Endodermal cell (in vitro differentiated cells): ENCODE measurements at regions not wholly inside any gene's neighbourhood (a gene's known extent, or its start where the extent isn't known, plus 50 kb on each side); places are given as distances from the start of the nearest gene placed in this dataset.

ENCODE experiments used
- DNase-seq: peaks from one replicate; pipeline ENCODE4 v3.0.0-alpha.2; 2017
- H3K27ac ChIP-seq: 2 replicates; pipeline ENCODE4 v1.5.1; 2013; ENCODE audit warnings: mild to moderate bottlenecking, low read depth, low read length, moderate library complexity
- H3K27me3 ChIP-seq: 2 replicates; pipeline ENCODE4 v1.6.1; 2013; ENCODE audit warnings: mild to moderate bottlenecking, low read length, moderate library complexity; ENCODE audit not compliant: insufficient read depth, control insufficient read depth, poor library complexity, severe bottlenecking
- H3K36me3 ChIP-seq: 2 replicates; pipeline ENCODE4 v1.7.0; 2013; ENCODE audit warnings: mild to moderate bottlenecking, low read length, moderate library complexity; ENCODE audit not compliant: control insufficient read depth, insufficient read depth
- H3K4me1 ChIP-seq: one replicate; pipeline ENCODE4 v1.7.0; 2013; ENCODE audit warnings: low read length; ENCODE audit not compliant: control insufficient read depth, insufficient read depth
- H3K4me3 ChIP-seq: 2 replicates; pipeline ENCODE4 v1.5.1; 2013; ENCODE audit warnings: mild to moderate bottlenecking, low read length, moderate library complexity
- H3K9ac ChIP-seq: 2 replicates; pipeline ENCODE4 v1.6.1; 2013; ENCODE audit warnings: mild to moderate bottlenecking, low read length, moderate library complexity; ENCODE audit not compliant: poor library complexity, severe bottlenecking; ENCODE audit errors: extremely low read depth
- H3K9me3 ChIP-seq: 2 replicates; pipeline ENCODE4 v1.6.1; 2013; ENCODE audit warnings: mild to moderate bottlenecking, low read length, moderate library complexity; ENCODE audit not compliant: control insufficient read depth
- H3K27ac Mint-ChIP-seq: 2 replicates; pipeline ENCODE4 v1.8.0; 2020; ENCODE audit warnings: mixed read lengths
- H3K27me3 Mint-ChIP-seq: 2 replicates; pipeline ENCODE4 v1.8.0; 2021; ENCODE audit warnings: mild to moderate bottlenecking, mixed read lengths; ENCODE audit not compliant: insufficient read depth
- H3K36me3 Mint-ChIP-seq: 2 replicates; pipeline ENCODE4 v1.8.0; 2020; ENCODE audit warnings: low read depth, mixed read lengths
- H3K4me1 Mint-ChIP-seq: 2 replicates; pipeline ENCODE4 v1.8.0; 2020; ENCODE audit warnings: mixed read lengths
- H3K4me3 Mint-ChIP-seq: 2 replicates; pipeline ENCODE4 v1.8.0; 2020; ENCODE audit warnings: mild to moderate bottlenecking, moderate library complexity, mixed read lengths
- H3K9me3 Mint-ChIP-seq: 2 replicates; pipeline ENCODE4 v1.8.0; 2020; ENCODE audit warnings: mild to moderate bottlenecking, mixed read lengths
- WGBS, 2 experiments: methylation state at CpG; one replicate each; pipeline versions ENCODE4 v1.1.5 to v1.1.7; 2013; ENCODE audit warnings: missing lambda C conversion rate in 2 of 2, mixed read lengths in 1 of 2; ENCODE audit not compliant: insufficient coverage in 1 of 2, insufficient read length in 1 of 2; 5-methylcytosine and 5-hydroxymethylcytosine counted together
- TF ChIP-seq, protein P1 (sequence below): fragments of 200-600 bp; sonication (generic); conservative IDR thresholded peaks from 2 replicates; pipeline ENCODE4 v1.5.0; 2021; ENCODE audit warnings: antibody characterized with exemption, mild to moderate bottlenecking

DNA sequence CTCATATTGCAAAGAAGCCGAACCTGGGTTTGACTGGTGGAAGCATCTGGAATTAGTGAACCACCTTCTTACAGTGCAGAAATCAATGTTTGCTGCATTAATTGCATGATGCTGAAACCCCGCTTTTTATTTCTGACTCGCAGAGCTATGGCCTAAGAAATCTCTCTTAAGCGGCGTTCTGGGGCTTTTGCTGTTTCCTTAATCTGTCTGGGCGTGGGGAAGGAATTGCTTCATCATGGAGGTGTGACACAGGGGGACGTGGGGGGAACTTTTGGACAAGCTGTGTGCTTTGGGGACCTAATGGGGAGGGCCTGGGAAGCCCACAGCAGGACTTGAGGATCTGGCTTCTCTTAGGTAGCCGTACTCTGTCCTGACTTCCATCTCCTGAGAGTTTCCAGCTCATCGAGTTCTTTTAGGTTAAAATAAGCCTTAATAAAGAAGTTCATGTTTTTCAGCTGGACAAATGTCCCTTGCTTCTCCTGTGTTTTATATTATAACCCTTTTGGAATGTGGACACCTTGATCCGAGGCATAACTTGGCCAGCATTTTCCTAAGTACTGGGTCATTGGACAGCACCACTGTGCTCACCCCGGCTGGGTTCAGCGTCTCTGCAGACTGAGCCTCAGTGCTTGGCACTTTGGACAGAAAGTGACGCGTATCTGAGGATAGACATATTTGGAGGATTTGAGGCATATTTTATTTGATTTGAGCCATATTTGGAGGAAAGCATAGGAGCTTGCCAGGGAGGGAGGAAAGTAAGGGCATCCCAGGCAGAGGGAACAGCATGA, 192.1 kb upstream of the MYL2 start:
- Histone ChIP-seq H3K4me3 (no peak overlapping the region), H3K9me3 (peaks cover 11% of the 10 kb centered on the region), H3K4me1 (no peaks in the 10 kb centered on the region), H3K27ac (no peak overlapping the region), H3K27me3 (no peaks in the 10 kb centered on the region), H3K9ac (no peak overlapping the region), H3K36me3 (no peaks in the 10 kb centered on the region)
- H3K36me3 Mint-ChIP-seq, result peaks cover 10% of the 10 kb centered on the region
- H3K9me3 Mint-ChIP-seq, result peaks cover 4% of the 10 kb centered on the region
- no peak for DNase-seq
- TF ChIP-seq, protein P1, sequence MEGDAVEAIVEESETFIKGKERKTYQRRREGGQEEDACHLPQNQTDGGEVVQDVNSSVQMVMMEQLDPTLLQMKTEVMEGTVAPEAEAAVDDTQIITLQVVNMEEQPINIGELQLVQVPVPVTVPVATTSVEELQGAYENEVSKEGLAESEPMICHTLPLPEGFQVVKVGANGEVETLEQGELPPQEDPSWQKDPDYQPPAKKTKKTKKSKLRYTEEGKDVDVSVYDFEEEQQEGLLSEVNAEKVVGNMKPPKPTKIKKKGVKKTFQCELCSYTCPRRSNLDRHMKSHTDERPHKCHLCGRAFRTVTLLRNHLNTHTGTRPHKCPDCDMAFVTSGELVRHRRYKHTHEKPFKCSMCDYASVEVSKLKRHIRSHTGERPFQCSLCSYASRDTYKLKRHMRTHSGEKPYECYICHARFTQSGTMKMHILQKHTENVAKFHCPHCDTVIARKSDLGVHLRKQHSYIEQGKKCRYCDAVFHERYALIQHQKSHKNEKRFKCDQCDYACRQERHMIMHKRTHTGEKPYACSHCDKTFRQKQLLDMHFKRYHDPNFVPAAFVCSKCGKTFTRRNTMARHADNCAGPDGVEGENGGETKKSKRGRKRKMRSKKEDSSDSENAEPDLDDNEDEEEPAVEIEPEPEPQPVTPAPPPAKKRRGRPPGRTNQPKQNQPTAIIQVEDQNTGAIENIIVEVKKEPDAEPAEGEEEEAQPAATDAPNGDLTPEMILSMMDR, result no peak
- no peaks in the 10 kb centered on the region for H3K4me1 Mint-ChIP-seq
- no peak overlapping the region for H3K4me3 Mint-ChIP-seq
- no peak overlapping the region for H3K27ac Mint-ChIP-seq
- WGBS, 2 experiments, result 93 to 95% methylated on average over 13 to 14 of the region's 14 CpGs
- no peaks in the 10 kb centered on the region for H3K27me3 Mint-ChIP-seq

GRCh38 chr12:111111681-111112080, 191.3 kb upstream of the MYL2 start:
- Histone ChIP-seq H3K9me3 (peaks cover 3% of the 10 kb centered on the region), H3K36me3 (no peaks in the 10 kb centered on the region), H3K27me3 (no peaks in the 10 kb centered on the region), H3K4me3 (no peak overlapping the region), H3K9ac (no peak overlapping the region), H3K27ac (no peak overlapping the region), H3K4me1 (no peaks in the 10 kb centered on the region)
- WGBS, 2 experiments, result 75 to 79% methylated on average over 2 to 4 of the region's 4 CpGs
- Mint-ChIP-seq H3K4me3 (no peak overlapping the region), H3K27ac (no peak overlapping the region), H3K4me1 (no peaks in the 10 kb centered on the region), H3K9me3 (peaks cover 4% of the 10 kb centered on the region), H3K27me3 (no peaks in the 10 kb centered on the region), H3K36me3 (peaks cover 8% of the 10 kb centered on the region)
- TF ChIP-seq, protein P1, result no peak
- DNase-seq, result no peak

DNA sequence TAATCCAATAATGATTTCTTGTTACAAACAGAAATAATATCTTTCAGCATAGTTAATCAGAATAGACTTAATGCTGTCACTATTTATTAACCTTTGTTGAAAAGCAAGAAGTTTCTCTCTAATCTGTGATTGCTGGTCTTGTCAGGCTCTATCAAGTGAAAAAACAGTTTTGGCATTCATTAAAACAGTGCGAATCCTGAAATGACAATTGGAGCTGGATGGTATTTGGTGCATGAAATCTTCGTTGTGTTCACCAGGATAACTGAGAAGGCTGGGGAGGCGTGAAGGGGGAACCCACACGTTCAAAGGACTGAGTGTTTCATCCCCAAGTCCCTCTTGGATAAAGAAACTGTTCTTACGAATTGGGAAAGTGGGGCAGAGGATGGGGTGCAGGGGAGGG, 190.2 kb upstream of the MYL2 start:
- 93 to 95% methylated on average over 2 to 5 of the region's 5 CpGs for WGBS, 2 experiments
- no peaks in the 10 kb centered on the region for H3K27me3 ChIP-seq
- peaks cover 6% of the 10 kb centered on the region for H3K36me3 Mint-ChIP-seq

More for the DNA sequence above, 190.2 kb upstream of the MYL2 start:
- no peak for DNase-seq
- peaks cover 4% of the 10 kb centered on the region for H3K9me3 Mint-ChIP-seq
- no peak overlapping the region for H3K4me3 ChIP-seq
- no peaks in the 10 kb centered on the region for H3K4me1 Mint-ChIP-seq
- H3K9ac ChIP-seq, result no peak overlapping the region
- H3K4me1 ChIP-seq, result no peaks in the 10 kb centered on the region
- H3K9me3 ChIP-seq, result no peaks in the 10 kb centered on the region
- TF ChIP-seq, protein P1, result no peak
- no peaks in the 10 kb centered on the region for H3K36me3 ChIP-seq
- no peaks in the 10 kb centered on the region for H3K27me3 Mint-ChIP-seq
- H3K27ac ChIP-seq, result no peak overlapping the region
- no peak overlapping the region for H3K27ac Mint-ChIP-seq
- H3K4me3 Mint-ChIP-seq, result no peak overlapping the region
